Natural killer cell treated with Interleukin-12 subunit alpha and Interleukin-12 subunit beta and Interleukin-15 and Interleukin-18, amount 100 ng/mL, for 72 hours (primary cell): ENCODE measurements at regions not wholly inside any gene's neighbourhood (a gene's known extent, or its start where the extent isn't known, plus 50 kb on each side); places are given as distances from the start of the nearest gene placed in this dataset.
"Not testable (repeated sequence)": the region's sequence is repeated elsewhere in the genome, so short reads cannot be mapped to it uniquely, and the experiment has no call there.

Experiments used
- ATAC-seq, 2 donors: fragments of 150-1000 bp; cut with Tn5 transposase in 1 of 2; sonication (Bioruptor Pico), chemical (Tn5 transposase) in 1 of 2; 2 replicates each; pipeline ENCODE4 v1.10.0; 2021
- DNase-seq: peaks from one replicate; pipeline ENCODE4 v3.0.0; 2022; ENCODE audit warnings: low spot score
- H3K27ac Mint-ChIP-seq, 2 donors: 1 replicate in 1 of 2; 2 replicates in 1 of 2; pipeline ENCODE4 v1.8.0; 2022; ENCODE audit warnings: mixed read lengths in 2 of 2, mild to moderate bottlenecking in 1 of 2, moderate library complexity in 1 of 2
- H3K27me3 Mint-ChIP-seq, 2 donors: 1 replicate in 1 of 2; 2 replicates in 1 of 2; pipeline ENCODE4 v1.8.0; 2022; ENCODE audit warnings: mixed read lengths in 2 of 2
- H3K36me3 Mint-ChIP-seq: one replicate; pipeline ENCODE4 v1.8.0; 2022; ENCODE audit warnings: mixed read lengths
- H3K4me1 Mint-ChIP-seq, 2 donors: 1 replicate in 1 of 2; 2 replicates in 1 of 2; pipeline ENCODE4 v1.8.0; 2022; ENCODE audit warnings: low read depth in 2 of 2, mixed read lengths in 2 of 2, mild to moderate bottlenecking in 1 of 2
- H3K4me3 Mint-ChIP-seq: one replicate; pipeline ENCODE4 v1.8.0; 2022; ENCODE audit warnings: mixed read lengths
- H3K9me3 Mint-ChIP-seq: 2 replicates; pipeline ENCODE4 v1.8.0; 2022; ENCODE audit warnings: mixed read lengths

DNA sequence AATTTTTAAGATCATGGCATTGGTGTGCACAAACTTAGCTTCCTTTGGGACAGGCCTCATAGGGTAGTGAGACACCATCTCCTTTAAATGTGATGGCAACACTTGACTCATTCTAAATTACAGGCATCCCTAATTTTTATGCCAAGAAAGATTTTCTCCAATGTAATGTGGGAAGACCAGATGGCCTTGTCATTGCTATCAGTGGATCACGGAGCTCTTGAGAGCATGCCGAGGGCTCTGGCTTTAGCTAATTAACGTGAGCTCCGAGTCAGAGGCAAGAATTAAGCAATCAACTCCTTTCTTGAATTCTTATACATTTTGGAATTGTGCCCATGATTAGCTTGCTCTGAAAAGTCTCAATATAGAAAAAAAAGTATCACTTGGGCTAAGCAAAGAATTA is 215.8 kb downstream of the LRRC70 start:
- Mint-ChIP-seq H3K4me1 (no peaks in the 10 kb centered on the region), H3K27me3 (peaks cover under 1 to 7% of the 10 kb centered on the region in 2 donors), H3K36me3 (peaks cover 13% of the 10 kb centered on the region), H3K27ac (no peak overlapping the region), H3K9me3 (peaks cover 11% of the 10 kb centered on the region), H3K4me3 (no peak overlapping the region)
- ATAC-seq (no peak), DNase-seq (no peak)

DNA sequence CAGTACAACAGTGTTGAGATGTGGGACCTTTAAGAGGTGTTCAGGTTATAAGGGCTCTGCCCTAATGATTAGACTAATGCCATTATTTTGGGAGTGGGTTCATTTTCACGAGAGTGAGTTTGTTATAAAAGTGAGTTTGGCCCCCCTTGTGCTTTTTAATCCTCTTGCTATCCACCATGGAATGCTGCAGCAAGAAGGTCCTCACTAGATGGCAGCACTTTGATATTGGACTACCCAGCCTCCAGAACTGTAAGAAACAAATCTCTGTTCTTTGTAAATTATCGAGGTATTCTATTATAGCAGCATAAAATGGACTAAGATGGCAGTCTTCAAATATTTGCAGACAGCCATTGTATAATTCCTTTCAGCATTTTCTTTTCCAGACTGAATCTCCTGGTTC is 212.4 kb downstream of the LRRC70 start:
- no peaks in the 10 kb centered on the region for H3K36me3 Mint-ChIP-seq
- DNase-seq (no peak), ATAC-seq (no peak)
- no peaks in the 10 kb centered on the region for H3K4me1 Mint-ChIP-seq
- no peak overlapping the region for H3K27ac Mint-ChIP-seq
- H3K27me3 Mint-ChIP-seq, result peaks cover 13 to 18% of the 10 kb centered on the region in 2 donors
- H3K9me3 Mint-ChIP-seq, result no peaks in the 10 kb centered on the region
- no peak overlapping the region for H3K4me3 Mint-ChIP-seq

DNA sequence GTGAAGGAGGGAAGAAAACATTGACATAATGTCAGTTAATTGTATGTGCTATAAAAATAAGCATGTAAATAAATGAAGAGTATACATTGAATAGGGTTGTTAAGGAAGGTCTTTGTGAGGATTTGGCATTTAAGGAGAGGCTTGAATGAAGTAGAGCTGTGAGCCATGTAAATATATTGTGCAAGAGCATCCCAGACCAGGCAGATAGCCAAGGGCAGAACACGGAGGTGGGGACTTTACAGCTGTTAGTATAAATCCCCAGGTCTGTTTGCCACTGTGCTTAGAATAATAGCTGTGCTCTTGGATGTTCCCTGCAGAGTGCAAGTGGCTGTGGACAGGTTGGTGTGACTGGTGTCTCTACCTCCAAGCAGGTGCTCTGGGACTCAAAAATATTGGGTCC is 211.7 kb downstream of the LRRC70 start:
- H3K27ac Mint-ChIP-seq, result no peak overlapping the region
- H3K9me3 Mint-ChIP-seq, result no peaks in the 10 kb centered on the region
- DNase-seq (no peak), ATAC-seq (no peak)
- H3K4me3 Mint-ChIP-seq, result no peak overlapping the region
- H3K36me3 Mint-ChIP-seq, result no peaks in the 10 kb centered on the region
- no peaks in the 10 kb centered on the region for H3K4me1 Mint-ChIP-seq
- H3K27me3 Mint-ChIP-seq, result peaks cover 13 to 23% of the 10 kb centered on the region in 2 donors

DNA sequence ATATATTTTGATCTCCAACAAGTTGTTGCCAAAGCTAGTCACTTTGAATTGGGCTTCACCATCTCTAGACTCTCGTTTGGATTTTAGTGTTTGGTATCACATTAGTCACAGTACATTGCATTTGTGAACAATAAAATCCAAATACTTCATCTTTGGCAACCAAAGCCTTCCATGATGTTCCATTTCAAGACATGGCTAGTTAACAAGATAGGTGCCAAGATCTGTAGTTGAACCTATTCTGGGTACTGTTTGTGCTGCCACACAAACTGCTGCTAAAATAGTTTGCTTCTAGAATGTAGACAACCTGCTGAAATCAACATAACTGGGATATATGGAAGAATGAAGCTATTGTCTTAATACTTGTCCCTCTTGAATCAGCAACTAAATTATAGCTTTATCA is 207.5 kb downstream of the LRRC70 start:
- no peaks in the 10 kb centered on the region for H3K9me3 Mint-ChIP-seq
- no peak overlapping the region for H3K27ac Mint-ChIP-seq
- H3K27me3 Mint-ChIP-seq, result peaks cover 13 to 23% of the 10 kb centered on the region in 2 donors
- H3K4me1 Mint-ChIP-seq, result no peaks in the 10 kb centered on the region
- no peak for DNase-seq
- H3K4me3 Mint-ChIP-seq, result no peak overlapping the region
- H3K36me3 Mint-ChIP-seq, result no peaks in the 10 kb centered on the region
- ATAC-seq, result no peak

DNA sequence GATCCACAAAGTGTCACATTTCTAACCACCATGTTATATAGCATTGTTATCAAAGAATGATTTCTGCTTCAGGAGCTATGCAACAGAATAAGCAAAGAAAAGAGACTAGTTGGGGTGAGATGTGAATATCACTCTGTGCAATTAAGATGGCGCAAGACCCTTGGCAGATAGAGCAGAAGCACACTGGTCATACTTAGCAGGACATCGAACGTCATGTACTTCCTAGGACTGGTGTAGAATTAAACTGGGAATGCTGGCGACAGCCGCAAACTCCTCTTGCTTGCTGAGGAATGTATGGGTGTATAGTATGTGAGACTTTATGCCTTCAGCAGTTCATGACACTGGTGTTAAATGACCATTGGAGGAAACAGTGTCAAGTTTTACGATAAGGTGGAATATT is 207.0 kb downstream of the LRRC70 start:
- Mint-ChIP-seq H3K4me1 (no peaks in the 10 kb centered on the region), H3K9me3 (no peaks in the 10 kb centered on the region), H3K27me3 (peaks cover 8 to 23% of the 10 kb centered on the region in 2 donors), H3K36me3 (no peaks in the 10 kb centered on the region), H3K27ac (no peak overlapping the region), H3K4me3 (no peak overlapping the region)
- no peak for DNase-seq
- ATAC-seq, result no peak

DNA sequence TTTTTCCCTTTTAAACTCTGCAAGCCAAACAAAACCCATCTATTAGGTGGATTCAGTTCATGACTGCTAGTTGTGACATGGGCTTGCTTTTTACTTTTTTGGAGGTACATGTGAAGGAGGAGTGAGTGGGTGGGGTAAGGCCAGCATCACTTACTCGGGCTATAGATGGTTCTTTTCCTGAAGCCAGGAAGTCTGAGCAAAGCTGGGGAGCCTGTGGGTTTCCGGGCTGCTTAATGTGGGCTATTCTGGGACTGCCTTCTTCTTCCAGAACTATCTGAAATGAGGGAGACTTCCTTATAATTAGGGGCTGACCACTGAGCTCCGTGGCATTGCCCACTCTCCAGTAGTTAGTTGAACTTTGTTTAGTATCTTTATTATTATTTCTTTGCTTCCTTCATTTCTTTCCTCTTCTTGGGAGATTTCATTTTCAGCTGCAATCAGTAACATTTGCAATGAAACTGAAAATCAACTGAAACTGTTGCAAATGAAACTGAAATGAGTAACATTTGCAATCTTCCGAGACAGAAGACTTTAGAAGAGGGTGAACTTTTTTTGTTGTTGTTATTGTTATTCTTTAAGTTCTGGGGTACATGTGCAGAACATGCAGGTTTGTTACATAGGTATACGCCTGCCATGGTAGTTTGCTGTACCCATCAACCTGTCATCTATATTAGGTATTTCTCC is 204.9 kb downstream of the LRRC70 start:
- Mint-ChIP-seq H3K36me3 (no peaks in the 10 kb centered on the region), H3K9me3 (no peaks in the 10 kb centered on the region), H3K27ac (no peak overlapping the region), H3K4me3 (no peak overlapping the region), H3K4me1 (no peaks in the 10 kb centered on the region), H3K27me3 (peaks cover 2 to 13% of the 10 kb centered on the region in 2 donors)
- no peak for ATAC-seq
- no peak for DNase-seq

DNA sequence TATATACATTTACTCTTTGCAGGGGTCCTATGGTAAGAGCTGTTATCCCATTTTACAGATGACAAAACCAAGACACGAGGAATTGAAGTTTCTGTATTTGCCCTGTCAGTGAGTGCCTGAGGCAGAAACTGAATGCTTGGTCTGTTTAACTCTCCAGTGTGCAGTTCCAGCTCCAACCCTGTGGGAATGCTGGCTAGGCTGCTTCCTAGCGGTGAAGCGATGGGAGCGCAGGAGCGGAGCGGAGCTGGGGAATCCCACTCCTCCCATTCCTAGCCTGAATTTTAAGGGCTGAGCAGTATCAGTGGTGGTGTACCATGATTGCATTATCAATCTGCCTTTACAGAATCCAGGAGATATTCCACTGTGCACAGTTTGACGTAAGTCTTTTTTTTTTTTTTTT is 202.3 kb downstream of the LRRC70 start:
- DNase-seq (no peak), ATAC-seq (peak in 1 of 2 donors; percentile 15)
- Mint-ChIP-seq H3K4me1 (no peaks in the 10 kb centered on the region), H3K4me3 (no peak overlapping the region), H3K36me3 (no peaks in the 10 kb centered on the region), H3K9me3 (no peaks in the 10 kb centered on the region), H3K27me3 (peaks cover 0 to 3% of the 10 kb centered on the region in 2 donors), H3K27ac (no peak overlapping the region)

DNA sequence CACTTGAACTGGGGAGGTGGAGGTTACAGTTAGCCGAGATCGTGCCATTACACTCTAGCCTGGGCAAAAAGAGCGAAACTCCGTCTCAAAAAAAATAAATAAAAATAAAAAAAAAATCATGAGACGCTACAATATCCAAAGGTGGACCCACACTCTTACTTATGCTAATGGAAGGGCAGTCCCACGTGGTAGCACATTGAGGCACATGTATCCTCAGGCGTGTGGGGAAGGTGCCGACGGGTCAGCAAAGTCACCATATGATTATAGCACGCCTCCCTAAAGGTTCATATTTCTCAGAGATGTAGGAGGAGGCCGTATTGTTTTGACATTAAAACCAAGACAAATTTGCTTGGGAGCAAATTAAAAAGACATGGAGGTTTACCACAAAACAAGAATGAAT is 201.6 kb downstream of the LRRC70 start:
- Mint-ChIP-seq H3K4me1 (no peaks in the 10 kb centered on the region), H3K4me3 (no peak overlapping the region), H3K27ac (no peak overlapping the region), H3K9me3 (no peaks in the 10 kb centered on the region), H3K36me3 (no peaks in the 10 kb centered on the region), H3K27me3 (no peaks in the 10 kb centered on the region)
- DNase-seq (no peak), ATAC-seq (no peak)

DNA sequence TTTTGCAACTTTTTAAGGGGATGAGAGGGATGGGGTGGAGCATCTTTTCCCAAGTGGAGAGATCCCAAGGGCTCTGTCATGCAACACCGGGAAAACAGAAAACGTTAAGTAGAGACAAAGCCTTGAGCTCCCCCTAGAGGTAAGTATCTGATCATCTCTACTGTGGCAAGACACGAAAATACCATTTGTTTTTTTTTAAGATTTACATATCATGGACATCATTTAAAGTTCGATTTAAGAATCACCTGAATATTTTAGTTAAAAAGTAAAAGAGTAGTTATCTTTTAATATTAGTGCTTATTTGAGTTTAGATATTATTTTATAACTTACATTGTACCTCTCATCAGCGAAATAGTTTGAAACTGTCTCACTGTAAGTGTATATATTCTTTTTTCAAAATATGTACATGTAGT is 200.4 kb downstream of the LRRC70 start:
- H3K9me3 Mint-ChIP-seq, result no peaks in the 10 kb centered on the region
- H3K36me3 Mint-ChIP-seq, result no peaks in the 10 kb centered on the region
- ATAC-seq, result peak in 1 of 2 donors; percentile 62
- DNase-seq, result no peak
- no peaks in the 10 kb centered on the region for H3K4me1 Mint-ChIP-seq
- no peaks in the 10 kb centered on the region for H3K27me3 Mint-ChIP-seq
- no peak overlapping the region for H3K27ac Mint-ChIP-seq
- H3K4me3 Mint-ChIP-seq, result no peak overlapping the region

DNA sequence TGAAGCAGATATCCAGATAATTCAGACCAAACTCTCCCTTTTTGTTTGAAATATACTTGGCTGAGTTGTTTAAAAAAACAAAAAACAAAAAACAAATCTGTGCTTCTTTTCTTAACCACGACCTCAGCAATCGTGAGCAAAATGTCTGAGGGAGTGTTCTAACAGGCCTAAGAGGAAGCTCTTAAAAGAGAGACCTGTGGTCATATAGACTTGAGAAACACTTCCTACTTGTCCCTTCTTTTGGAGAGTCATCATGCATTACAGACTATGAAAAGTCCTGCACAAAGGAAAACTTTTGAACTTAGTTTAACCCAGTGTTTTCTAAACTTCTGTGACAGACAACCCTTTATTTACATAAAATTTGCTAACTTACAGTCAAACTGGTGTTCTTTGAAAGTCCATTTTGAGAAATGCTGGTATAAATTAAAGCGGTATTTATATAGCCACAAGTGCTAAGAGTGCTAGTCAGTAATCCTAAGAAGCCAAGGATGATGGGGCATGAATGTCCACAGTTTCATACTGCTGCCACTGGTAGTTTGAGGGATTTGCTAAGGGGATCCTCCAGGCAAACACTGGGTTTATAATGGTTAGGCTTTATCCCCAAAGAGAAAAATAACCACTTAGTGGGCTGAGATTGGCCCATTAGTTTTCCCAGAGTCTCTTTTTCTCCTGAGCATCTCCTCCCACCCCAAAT is 199.8 kb downstream of the LRRC70 start:
- no peak overlapping the region for H3K27ac Mint-ChIP-seq
- H3K9me3 Mint-ChIP-seq, result no peaks in the 10 kb centered on the region
- no peaks in the 10 kb centered on the region for H3K4me1 Mint-ChIP-seq
- H3K27me3 Mint-ChIP-seq, result no peaks in the 10 kb centered on the region
- ATAC-seq (no peak), DNase-seq (no peak)
- H3K36me3 Mint-ChIP-seq, result no peaks in the 10 kb centered on the region
- no peak overlapping the region for H3K4me3 Mint-ChIP-seq

DNA sequence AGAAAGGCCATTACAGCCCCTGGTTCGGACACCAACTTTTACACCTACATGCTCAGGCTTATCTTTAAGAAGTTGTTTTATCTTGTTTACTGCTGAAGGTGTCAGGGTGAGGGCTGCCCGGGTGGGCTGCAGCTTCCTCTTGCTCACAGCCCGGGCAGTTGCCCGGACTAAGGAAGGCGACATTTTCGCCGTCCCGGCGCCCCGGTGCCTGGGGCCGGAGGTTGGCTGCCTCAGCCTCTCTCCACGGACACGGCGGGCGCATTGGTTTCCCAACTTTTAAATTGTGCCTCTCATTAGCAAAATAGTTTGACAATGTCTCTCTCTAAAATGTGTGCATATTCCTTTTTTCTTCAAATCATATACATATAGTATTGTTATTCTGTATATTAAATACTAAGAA is 198.5 kb downstream of the LRRC70 start:
- H3K4me3 Mint-ChIP-seq, H3K36me3 Mint-ChIP-seq, DNase-seq, H3K27ac Mint-ChIP-seq, H3K27me3 Mint-ChIP-seq, ATAC-seq, H3K9me3 Mint-ChIP-seq, H3K4me1 Mint-ChIP-seq: not testable (repeated sequence)

DNA sequence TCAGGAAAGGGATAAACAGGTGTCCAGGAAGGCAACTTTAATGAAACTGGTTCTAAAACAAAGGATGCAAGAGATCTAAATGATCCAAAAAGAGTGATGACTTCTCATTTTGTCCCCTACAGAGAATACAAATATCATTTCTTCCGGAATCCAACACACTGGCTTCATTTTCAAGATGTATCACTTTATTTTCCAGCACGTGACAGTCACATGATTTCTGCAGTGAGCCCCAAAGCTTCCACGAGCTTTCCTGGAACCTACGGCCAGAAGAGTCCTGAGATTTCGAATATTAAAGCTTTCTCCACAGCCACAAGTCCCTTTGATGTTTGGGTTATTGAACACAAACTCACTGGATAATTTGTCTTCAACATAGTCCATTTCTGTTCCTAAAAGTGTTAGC is 198.0 kb downstream of the LRRC70 start:
- not testable (repeated sequence) for H3K9me3 Mint-ChIP-seq, H3K27ac Mint-ChIP-seq, ATAC-seq, H3K36me3 Mint-ChIP-seq, H3K27me3 Mint-ChIP-seq, H3K4me3 Mint-ChIP-seq, DNase-seq, H3K4me1 Mint-ChIP-seq

DNA sequence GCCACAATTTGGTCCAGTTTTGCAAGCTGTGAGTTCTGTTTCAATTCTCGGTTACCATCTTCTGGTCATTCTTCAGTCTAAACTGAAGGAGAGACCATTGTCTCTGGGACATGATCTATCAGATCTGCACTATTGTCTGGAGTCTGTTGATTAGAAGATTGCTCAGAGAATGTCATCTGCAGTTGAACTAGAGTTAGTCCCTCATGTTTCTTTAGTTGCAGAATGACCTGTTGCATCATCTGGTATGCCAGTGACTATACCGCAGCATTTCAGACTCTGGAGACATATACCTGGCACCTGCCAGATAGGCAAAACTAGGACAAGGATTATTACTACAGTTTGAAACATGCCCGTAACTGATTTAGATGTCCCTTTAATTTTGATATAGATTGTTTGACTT is 194.8 kb downstream of the LRRC70 start:
- H3K36me3 Mint-ChIP-seq, result no peaks in the 10 kb centered on the region
- no peaks in the 10 kb centered on the region for H3K27me3 Mint-ChIP-seq
- H3K27ac Mint-ChIP-seq, result no peak overlapping the region
- ATAC-seq (no peak), DNase-seq (no peak)
- H3K4me1 Mint-ChIP-seq, result no peaks in the 10 kb centered on the region
- no peak overlapping the region for H3K4me3 Mint-ChIP-seq
- H3K9me3 Mint-ChIP-seq, result no peaks in the 10 kb centered on the region

DNA sequence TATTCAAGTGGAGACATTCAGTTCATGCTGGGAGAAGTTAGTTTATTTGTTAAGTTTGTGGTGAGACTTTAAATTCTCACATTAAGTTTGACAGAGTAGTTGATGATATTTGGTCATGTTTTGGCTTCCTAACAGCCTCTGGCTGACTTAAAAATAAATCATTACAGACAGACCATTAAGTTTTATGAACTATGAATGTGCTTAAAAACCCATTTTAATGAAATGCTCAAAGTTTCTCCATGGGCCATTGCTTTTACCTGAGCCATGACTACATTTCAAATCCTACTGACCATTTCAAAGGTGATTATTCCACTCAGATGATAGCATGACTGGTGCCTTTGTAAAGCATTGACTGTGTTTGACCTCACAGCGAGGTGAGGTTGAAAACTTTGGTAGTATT is 192.7 kb downstream of the LRRC70 start:
- Mint-ChIP-seq H3K27ac (no peak overlapping the region), H3K4me1 (no peaks in the 10 kb centered on the region), H3K9me3 (no peaks in the 10 kb centered on the region), H3K4me3 (no peak overlapping the region), H3K36me3 (no peaks in the 10 kb centered on the region), H3K27me3 (peaks cover 0 to 2% of the 10 kb centered on the region in 2 donors)
- DNase-seq (no peak), ATAC-seq (no peak)

DNA sequence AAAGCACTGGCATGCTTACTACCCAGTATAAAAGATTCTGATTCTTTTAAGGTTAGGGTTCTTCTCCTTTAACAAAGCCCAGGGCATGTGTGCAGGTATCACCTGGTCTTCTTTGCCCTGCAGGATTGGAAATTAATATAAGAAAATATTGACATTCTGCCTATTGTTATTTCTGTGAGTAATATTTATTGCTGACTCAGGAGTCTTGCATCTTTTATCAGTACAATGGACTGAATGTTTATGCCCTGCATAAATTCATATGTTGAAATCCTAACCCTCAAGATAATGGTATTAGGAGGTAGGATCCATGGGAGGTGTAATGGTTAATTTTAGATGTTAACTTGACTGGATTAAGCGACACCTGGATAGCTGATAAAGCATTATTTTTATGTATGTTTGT is 189.0 kb downstream of the LRRC70 start:
- no peak for DNase-seq
- Mint-ChIP-seq H3K27me3 (peaks cover 0 to 2% of the 10 kb centered on the region in 2 donors), H3K4me3 (no peak overlapping the region), H3K4me1 (no peaks in the 10 kb centered on the region), H3K9me3 (no peaks in the 10 kb centered on the region), H3K36me3 (no peaks in the 10 kb centered on the region), H3K27ac (no peak overlapping the region)
- ATAC-seq, result no peak
